ENCODE measurements at regions not wholly inside any gene's neighbourhood (a gene's known extent, or its start where the extent isn't known, plus 50 kb on each side); places are given as distances from the start of the nearest gene placed in this dataset.

DNA sequence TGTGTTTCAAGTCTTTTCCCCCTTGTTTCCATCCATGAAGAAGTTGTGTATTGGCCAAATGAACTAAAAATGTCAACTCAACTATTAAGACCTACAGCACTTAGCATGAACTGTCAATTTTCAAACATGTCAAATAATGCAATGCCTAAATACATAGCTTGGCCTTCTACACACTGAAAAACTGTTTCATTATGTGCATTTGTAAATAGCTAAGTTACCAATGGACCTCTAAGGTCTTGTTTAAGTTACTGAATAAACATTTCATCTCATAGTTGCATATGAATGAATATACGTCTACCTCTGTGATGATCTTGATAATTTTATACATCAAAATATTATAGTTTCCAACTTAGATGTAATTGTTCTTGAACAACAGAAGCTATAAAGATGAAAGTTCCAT is 744.5 kb downstream of the EFNB2 start:
- H3K4me3 ChIP-seq (ENCODE audit: low read depth, poor library complexity, severe bottlenecking): no peak overlapping the region
- intact Hi-C loops (cut with DNase I; ENCODE audit: low total_unique reads): no loop called here
- TF ChIP-seq, protein P1, sequence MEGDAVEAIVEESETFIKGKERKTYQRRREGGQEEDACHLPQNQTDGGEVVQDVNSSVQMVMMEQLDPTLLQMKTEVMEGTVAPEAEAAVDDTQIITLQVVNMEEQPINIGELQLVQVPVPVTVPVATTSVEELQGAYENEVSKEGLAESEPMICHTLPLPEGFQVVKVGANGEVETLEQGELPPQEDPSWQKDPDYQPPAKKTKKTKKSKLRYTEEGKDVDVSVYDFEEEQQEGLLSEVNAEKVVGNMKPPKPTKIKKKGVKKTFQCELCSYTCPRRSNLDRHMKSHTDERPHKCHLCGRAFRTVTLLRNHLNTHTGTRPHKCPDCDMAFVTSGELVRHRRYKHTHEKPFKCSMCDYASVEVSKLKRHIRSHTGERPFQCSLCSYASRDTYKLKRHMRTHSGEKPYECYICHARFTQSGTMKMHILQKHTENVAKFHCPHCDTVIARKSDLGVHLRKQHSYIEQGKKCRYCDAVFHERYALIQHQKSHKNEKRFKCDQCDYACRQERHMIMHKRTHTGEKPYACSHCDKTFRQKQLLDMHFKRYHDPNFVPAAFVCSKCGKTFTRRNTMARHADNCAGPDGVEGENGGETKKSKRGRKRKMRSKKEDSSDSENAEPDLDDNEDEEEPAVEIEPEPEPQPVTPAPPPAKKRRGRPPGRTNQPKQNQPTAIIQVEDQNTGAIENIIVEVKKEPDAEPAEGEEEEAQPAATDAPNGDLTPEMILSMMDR (IDR thresholded peaks at IDR 0.05): no peak
- no peak for TF ChIP-seq POLR2A (IDR thresholded peaks at IDR 0.05)
- no peak for DNase-seq (ENCODE audit: low spot score in 2 of 2)
- WGBS, 2 donors: 73 to 84% methylated on average over 1 of the region's 1 CpG

DNA sequence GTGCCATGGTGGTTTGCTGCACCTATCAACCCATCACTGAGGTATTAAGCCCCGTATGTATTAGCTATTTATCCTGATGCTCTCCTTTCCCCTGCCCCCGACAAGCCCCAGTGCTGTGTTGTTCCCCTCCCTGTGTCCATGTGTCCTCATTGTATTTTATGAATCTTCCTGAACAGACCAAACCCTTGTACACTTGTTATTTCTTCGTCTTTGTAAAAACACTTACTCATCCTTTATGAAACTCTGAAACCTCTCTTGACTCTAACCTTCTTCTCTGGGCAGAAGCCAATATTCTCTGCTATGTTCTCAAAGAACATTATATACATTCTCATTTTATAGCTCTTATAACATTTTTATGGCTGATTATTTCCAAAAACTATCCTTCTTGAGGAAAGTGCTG is 746.9 kb downstream of the EFNB2 start:
- DNase-seq (ENCODE audit: low spot score in 2 of 2): no peak
- intact Hi-C loops (cut with DNase I; ENCODE audit: low total_unique reads): no loop called here
- TF ChIP-seq, protein P1 (IDR thresholded peaks at IDR 0.05): no peak
- no peak for TF ChIP-seq POLR2A (IDR thresholded peaks at IDR 0.05)
- no peak overlapping the region for H3K4me3 ChIP-seq (ENCODE audit: low read depth, poor library complexity, severe bottlenecking)
- 90% methylated on average over 3 of the region's 3 CpGs for WGBS, 2 donors

DNA sequence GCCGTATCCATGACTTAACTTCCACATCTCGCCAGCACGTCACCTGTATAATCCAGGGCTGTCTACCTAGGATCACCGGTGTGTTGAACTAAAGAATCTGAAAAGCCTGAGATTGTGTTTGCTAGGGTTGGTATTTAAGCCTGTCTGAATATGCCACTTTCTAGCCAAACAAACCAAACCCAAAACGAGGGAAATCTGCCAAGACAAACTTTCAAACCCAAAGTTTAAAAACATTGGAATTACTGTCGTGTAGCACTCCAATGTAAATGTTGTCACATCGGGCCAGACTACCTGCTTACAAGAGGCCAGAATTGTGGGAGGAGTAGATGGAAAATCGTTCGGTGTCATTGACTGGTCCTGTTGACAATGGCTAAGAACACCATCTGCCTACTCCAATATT is 747.8 kb downstream of the EFNB2 start:
- H3K4me3 ChIP-seq (ENCODE audit: low read depth, poor library complexity, severe bottlenecking): no peak overlapping the region
- intact Hi-C loops (cut with DNase I; ENCODE audit: low total_unique reads): no loop called here
- TF ChIP-seq, protein P1 (IDR thresholded peaks at IDR 0.05): no peak
- TF ChIP-seq POLR2A (IDR thresholded peaks at IDR 0.05): no peak
- no peak for DNase-seq (ENCODE audit: low spot score in 2 of 2)
- WGBS, 2 donors: 67 to 84% methylated on average over 9 of the region's 9 CpGs

DNA sequence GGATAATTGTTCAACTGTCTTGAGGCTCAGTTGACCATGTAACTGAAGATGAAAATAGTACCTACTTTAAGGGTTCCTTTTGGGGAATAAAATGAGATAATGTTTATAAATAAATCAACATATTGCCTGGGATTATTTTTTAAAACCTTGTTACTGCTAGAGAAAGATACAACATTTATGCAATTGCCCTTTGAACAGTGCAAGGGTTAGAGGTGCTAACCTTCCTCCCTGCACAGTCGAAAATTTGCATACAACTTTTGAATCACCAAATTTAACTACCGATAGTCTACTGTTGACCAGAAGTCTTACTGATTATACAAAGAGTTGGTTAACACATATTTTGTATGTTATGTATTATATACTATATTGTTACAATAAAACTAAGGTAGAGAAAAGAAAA is 750.0 kb downstream of the EFNB2 start:
- intact Hi-C loops (cut with DNase I; ENCODE audit: low total_unique reads): no loop called here
- H3K4me3 ChIP-seq (ENCODE audit: low read depth, poor library complexity, severe bottlenecking): no peak overlapping the region
- 84 to 95% methylated on average over 2 of the region's 2 CpGs for WGBS, 2 donors
- no peak for TF ChIP-seq POLR2A (IDR thresholded peaks at IDR 0.05)
- TF ChIP-seq, protein P1 (IDR thresholded peaks at IDR 0.05): no peak
- no peak for DNase-seq (ENCODE audit: low spot score in 2 of 2)

DNA sequence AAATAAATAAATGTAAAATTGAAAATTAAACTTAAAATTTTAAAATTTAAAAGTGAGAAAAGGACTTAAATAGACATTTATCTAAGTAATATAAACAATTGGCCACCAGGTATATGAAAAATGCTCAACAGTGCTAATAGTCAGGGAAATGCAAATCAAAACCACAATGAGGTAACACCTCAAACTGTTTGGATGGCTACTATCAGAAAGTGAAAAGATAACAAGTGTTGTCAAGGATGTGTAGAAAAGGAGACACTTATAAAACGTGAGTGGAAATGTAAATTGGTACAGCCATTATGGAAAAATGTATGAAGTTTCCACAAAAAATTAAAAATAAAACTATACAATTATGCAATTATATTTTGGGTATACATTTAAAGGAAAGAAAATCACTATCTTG is 752.2 kb downstream of the EFNB2 start:
- no peak for DNase-seq (ENCODE audit: low spot score in 2 of 2)
- intact Hi-C loops (cut with DNase I; ENCODE audit: low total_unique reads): no loop called here
- H3K4me3 ChIP-seq (ENCODE audit: low read depth, poor library complexity, severe bottlenecking): no peak overlapping the region
- no peak for TF ChIP-seq POLR2A (IDR thresholded peaks at IDR 0.05)
- TF ChIP-seq, protein P1 (IDR thresholded peaks at IDR 0.05): no peak
- 60 to 72% methylated on average over 1 of the region's 1 CpG for WGBS, 2 donors

DNA sequence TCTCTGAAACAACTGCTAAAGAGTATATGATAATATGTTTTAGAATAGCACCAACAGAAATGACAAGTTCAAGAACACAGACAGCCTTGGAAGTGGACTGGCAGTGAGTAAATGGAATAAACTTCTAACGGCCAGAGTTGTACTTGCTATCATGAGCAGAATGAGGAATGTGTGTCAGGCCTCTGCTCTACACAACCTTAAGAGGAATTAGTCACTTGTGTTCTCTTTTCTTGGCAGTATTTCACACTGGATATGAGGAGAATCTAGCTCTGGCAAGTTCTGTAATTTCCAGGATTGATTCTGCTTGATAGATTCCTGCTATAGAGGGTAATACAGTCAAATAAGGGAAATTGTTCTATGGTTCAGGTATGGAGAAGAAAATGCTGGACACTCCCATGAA is 757.3 kb downstream of the EFNB2 start:
- intact Hi-C loops (cut with DNase I; ENCODE audit: low total_unique reads): no loop called here
- no peak for TF ChIP-seq POLR2A (IDR thresholded peaks at IDR 0.05)
- TF ChIP-seq, protein P1 (IDR thresholded peaks at IDR 0.05): no peak
- H3K4me3 ChIP-seq (ENCODE audit: low read depth, poor library complexity, severe bottlenecking): no peak overlapping the region
- 46 to 70% methylated on average over 1 of the region's 1 CpG for WGBS, 2 donors
- no peak for DNase-seq (ENCODE audit: low spot score in 2 of 2)

Measured in lower leg skin (tissue), 4 donors.